ENCODE measurements at regions not wholly inside any gene's neighbourhood (a gene's known extent, or its start where the extent isn't known, plus 50 kb on each side); places are given as distances from the start of the nearest gene placed in this dataset.

DNA sequence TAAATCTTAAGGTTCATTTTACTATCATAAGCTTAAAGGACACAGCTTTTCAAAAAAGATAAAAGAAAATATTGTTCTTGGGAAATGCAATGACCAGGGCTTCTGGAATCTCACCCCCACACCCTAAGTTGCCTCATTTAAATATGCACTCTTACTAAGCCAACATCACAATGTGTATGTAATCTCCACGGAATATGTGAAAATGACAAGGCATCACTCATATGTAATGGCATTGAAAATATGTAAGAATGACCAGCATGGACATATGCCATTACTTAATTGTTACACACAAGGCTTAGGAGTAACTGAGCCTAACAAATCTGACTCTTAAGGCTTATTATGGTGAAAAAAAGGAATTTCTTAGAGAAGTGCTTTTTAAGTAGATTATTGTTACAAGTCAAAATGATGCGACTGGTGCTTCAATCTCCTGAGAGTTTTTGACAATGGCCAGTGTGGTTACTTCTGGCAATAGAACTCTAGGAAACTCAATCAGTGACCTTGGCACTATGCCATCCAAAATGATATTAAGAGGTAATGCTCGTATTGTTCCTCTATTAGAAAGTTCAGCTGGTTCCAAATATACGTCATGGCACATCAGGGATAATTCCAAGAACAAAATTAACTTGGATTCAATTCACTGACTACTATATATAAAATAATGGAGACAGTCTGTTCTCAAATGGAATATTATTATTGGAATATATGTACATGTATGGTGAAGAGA lies 290.0 kb upstream of the PLSCR5 start:
- Histone ChIP-seq H3K36me3 (ENCODE audit: control insufficient read depth in 1 of 2, insufficient read depth in 2 of 2, low read length in 1 of 2) (no peaks in the 10 kb centered on the region), H3K9me3 (ENCODE audit: control insufficient read depth, low read length) (no peaks in the 10 kb centered on the region), H3K4me1 (ENCODE audit: control insufficient read depth in 1 of 2, insufficient read depth in 2 of 2, low read length in 2 of 2) (no peaks in the 10 kb centered on the region), H3K27ac (ENCODE audit: low read depth in 1 of 2, low read length in 2 of 2) (no peak overlapping the region), H3K27me3 (ENCODE audit: control insufficient read depth in 1 of 2, insufficient read depth in 2 of 2, low read length in 1 of 2) (no peaks in the 10 kb centered on the region), H3K4me3 (ENCODE audit: low read length in 2 of 2) (no peak overlapping the region)
- ATAC-seq (ENCODE audit: low FRiP score) (no peak), DNase-seq (no peak)
- intact Hi-C loops (cut with DNase I): no loop called here
- WGBS, 2 donors: 42 to 47% methylated on average over 4 of the region's 4 CpGs

DNA sequence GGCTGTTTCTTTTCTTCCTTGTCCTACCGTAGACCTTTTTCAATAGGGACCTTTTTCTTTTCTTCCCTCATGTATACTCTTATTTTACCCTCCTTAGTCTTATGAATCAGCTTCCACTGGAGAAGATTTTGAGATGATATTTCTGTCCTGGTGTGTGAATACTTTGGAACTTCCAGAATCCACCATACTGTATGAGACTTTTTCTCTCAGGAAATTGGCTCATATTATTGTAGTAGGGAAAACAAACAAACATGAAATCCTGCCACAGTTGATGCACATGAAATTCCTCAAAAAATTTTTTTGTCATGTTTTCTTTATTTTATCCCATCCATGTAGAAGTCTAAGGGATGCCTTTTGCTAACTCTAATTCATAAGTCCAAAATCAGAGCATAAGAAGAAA lies 289.3 kb upstream of the PLSCR5 start:
- no peaks in the 10 kb centered on the region for H3K36me3 ChIP-seq (ENCODE audit: control insufficient read depth in 1 of 2, insufficient read depth in 2 of 2, low read length in 1 of 2)
- intact Hi-C loops (cut with DNase I): no loop called here
- ATAC-seq (ENCODE audit: low FRiP score) (no peak), DNase-seq (no peak)
- no peak overlapping the region for H3K27ac ChIP-seq (ENCODE audit: low read depth in 1 of 2, low read length in 2 of 2)
- 61 to 73% methylated on average over 1 of the region's 1 CpG for WGBS, 2 donors
- H3K9me3 ChIP-seq (ENCODE audit: control insufficient read depth, low read length): no peaks in the 10 kb centered on the region
- no peaks in the 10 kb centered on the region for H3K4me1 ChIP-seq (ENCODE audit: control insufficient read depth in 1 of 2, insufficient read depth in 2 of 2, low read length in 2 of 2)
- H3K27me3 ChIP-seq (ENCODE audit: control insufficient read depth in 1 of 2, insufficient read depth in 2 of 2, low read length in 1 of 2): no peaks in the 10 kb centered on the region
- no peak overlapping the region for H3K4me3 ChIP-seq (ENCODE audit: low read length in 2 of 2)

DNA sequence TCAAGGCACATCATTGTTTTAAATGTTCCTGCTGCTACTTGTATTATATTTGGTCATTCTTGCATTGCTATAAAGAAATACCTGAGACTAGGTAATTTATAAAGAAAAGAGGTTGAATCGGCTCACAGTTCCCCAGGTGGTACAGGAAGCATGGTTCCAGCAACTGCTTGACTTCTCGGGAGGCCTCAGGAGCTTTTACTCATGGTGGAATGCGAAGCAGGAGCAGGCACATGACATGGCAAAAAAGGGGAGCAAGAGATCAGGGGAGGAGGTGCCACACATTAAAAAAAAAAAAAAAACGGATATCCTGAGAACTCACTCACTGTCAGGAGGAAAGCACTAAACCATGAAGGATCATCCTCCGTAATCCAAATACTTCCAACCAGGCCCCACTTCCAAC lies 286.9 kb upstream of the PLSCR5 start:
- Histone ChIP-seq H3K9me3 (ENCODE audit: control insufficient read depth, low read length) (no peaks in the 10 kb centered on the region), H3K27me3 (ENCODE audit: control insufficient read depth in 1 of 2, insufficient read depth in 2 of 2, low read length in 1 of 2) (no peaks in the 10 kb centered on the region), H3K27ac (ENCODE audit: low read depth in 1 of 2, low read length in 2 of 2) (no peak overlapping the region), H3K36me3 (ENCODE audit: control insufficient read depth in 1 of 2, insufficient read depth in 2 of 2, low read length in 1 of 2) (no peaks in the 10 kb centered on the region), H3K4me1 (ENCODE audit: control insufficient read depth in 1 of 2, insufficient read depth in 2 of 2, low read length in 2 of 2) (no peaks in the 10 kb centered on the region), H3K4me3 (ENCODE audit: low read length in 2 of 2) (no peak overlapping the region)
- WGBS, 2 donors: 72 to 81% methylated on average over 5 of the region's 5 CpGs
- DNase-seq (no peak), ATAC-seq (ENCODE audit: low FRiP score) (no peak)
- intact Hi-C loops (cut with DNase I): no loop called here

DNA sequence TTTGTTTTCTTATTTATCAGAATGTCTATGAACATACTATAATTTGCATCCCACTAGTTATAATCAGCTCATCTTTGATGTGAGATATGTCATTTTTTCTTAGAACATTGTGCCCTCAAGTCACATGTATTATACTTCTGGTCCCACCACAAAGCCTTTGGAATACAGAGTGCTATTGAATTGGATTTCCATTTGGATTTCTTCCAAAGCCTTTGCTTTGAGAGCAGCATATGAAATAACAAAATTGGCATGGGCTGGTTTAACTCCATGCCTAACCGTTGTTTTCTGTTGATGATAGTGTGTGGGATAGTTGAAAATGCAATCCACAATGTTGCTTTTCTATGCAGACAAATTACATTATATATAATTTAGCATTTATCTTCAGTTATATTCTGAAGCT lies 284.5 kb upstream of the PLSCR5 start:
- intact Hi-C loops (cut with DNase I): no loop called here
- Histone ChIP-seq H3K9me3 (ENCODE audit: control insufficient read depth, low read length) (no peaks in the 10 kb centered on the region), H3K27me3 (ENCODE audit: control insufficient read depth in 1 of 2, insufficient read depth in 2 of 2, low read length in 1 of 2) (no peaks in the 10 kb centered on the region), H3K27ac (ENCODE audit: low read depth in 1 of 2, low read length in 2 of 2) (no peak overlapping the region), H3K36me3 (ENCODE audit: control insufficient read depth in 1 of 2, insufficient read depth in 2 of 2, low read length in 1 of 2) (no peaks in the 10 kb centered on the region), H3K4me3 (ENCODE audit: low read length in 2 of 2) (no peak overlapping the region), H3K4me1 (ENCODE audit: control insufficient read depth in 1 of 2, insufficient read depth in 2 of 2, low read length in 2 of 2) (no peaks in the 10 kb centered on the region)
- no peak for DNase-seq
- WGBS, 2 donors: 43 to 44% methylated on average over 1 of the region's 1 CpG
- no peak for ATAC-seq (ENCODE audit: low FRiP score)

DNA sequence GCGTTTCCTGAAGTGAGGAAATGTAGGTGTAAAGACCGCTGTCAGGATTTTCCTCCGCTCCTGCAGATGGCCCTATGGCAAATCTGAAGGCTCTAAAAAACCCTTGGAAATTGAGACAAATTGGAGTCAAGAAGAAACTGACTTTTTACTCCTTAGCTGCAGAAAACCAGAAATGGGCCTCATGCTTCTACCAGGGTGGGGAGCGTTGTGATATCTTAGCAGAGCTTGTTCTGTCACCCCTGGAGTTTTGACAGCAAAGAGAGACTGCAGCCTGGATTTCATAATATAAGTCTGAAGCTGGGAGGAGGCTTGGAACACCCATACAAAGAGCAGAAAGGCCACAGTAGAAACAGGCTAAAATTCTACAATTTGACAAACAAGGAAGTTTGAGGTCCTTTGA lies 283.0 kb upstream of the PLSCR5 start:
- 92 to 94% methylated on average over 4 of the region's 4 CpGs for WGBS, 2 donors
- Histone ChIP-seq H3K27ac (ENCODE audit: low read depth in 1 of 2, low read length in 2 of 2) (no peak overlapping the region), H3K4me1 (ENCODE audit: control insufficient read depth in 1 of 2, insufficient read depth in 2 of 2, low read length in 2 of 2) (no peaks in the 10 kb centered on the region), H3K4me3 (ENCODE audit: low read length in 2 of 2) (no peak overlapping the region), H3K36me3 (ENCODE audit: control insufficient read depth in 1 of 2, insufficient read depth in 2 of 2, low read length in 1 of 2) (no peaks in the 10 kb centered on the region), H3K9me3 (ENCODE audit: control insufficient read depth, low read length) (no peaks in the 10 kb centered on the region), H3K27me3 (ENCODE audit: control insufficient read depth in 1 of 2, insufficient read depth in 2 of 2, low read length in 1 of 2) (no peaks in the 10 kb centered on the region)
- intact Hi-C loops (cut with DNase I): no loop called here
- DNase-seq: no peak
- ATAC-seq (ENCODE audit: low FRiP score): no peak

DNA sequence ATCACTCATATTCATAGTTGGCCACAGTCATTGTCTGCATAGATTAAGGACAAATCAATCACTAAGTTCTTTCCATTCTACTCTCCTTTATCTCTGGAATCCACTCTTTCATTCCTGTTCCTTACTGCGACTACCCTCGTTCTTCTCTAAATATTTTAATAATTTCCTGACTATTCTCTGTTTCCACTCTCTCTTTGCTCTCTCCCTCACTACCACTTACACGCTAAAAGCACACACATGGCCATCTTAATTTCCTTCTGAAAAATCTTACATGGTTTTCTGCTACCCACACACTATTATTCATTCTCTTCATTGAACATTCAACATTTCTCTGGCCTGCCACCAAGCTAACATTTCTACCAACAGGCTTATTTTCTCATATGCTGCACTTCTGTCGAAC lies 279.6 kb upstream of the PLSCR5 start:
- no peak for DNase-seq
- WGBS, 2 donors: 16 to 24% methylated on average over 4 of the region's 4 CpGs
- Histone ChIP-seq H3K4me3 (ENCODE audit: low read length in 2 of 2) (no peak overlapping the region), H3K27ac (ENCODE audit: low read depth in 1 of 2, low read length in 2 of 2) (no peak overlapping the region), H3K36me3 (ENCODE audit: control insufficient read depth in 1 of 2, insufficient read depth in 2 of 2, low read length in 1 of 2) (no peaks in the 10 kb centered on the region), H3K27me3 (ENCODE audit: control insufficient read depth in 1 of 2, insufficient read depth in 2 of 2, low read length in 1 of 2) (no peaks in the 10 kb centered on the region), H3K4me1 (ENCODE audit: control insufficient read depth in 1 of 2, insufficient read depth in 2 of 2, low read length in 2 of 2) (no peaks in the 10 kb centered on the region), H3K9me3 (ENCODE audit: control insufficient read depth, low read length) (no peaks in the 10 kb centered on the region)
- intact Hi-C loops (cut with DNase I): no loop called here
- ATAC-seq (ENCODE audit: low FRiP score): no peak

DNA sequence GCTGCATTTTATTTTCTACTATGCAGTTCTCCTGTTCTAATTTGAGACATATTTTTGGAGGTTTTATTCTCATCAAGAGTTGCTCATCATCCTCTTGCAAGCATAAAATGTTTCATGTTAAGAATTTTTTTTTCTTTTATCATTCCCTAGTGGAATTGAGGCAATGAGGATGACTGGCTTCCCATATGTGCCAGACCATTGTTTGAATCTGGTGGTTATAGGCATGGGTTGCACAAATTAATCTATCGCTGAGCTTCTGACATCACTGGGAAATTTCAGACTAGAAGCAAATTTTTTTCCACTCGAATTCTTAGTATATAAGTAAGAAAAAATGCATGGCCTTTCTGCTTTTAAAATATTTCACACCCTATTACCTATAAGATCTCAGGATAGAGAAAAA lies 279.1 kb upstream of the PLSCR5 start:
- ATAC-seq (ENCODE audit: low FRiP score): no peak

DNA sequence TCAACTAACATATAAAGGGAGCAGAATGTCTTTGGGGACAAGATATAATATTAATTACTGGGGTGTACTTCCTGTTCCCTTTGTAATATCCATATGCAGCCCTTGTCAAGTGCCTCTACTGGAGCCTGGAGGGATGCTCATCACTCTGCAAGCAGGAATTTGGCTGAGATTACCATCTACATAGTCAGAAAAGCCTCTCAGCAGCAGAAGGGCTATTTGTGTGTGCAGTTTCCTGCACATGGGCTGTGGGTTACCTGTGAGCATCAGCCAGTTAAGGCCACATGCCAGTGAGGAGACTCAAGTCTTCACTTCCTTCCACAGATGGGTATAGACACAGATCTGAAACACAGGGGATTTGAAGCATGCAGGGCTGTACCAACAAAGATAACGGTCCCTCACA lies 278.1 kb upstream of the PLSCR5 start:
- 36 to 43% methylated on average over 1 of the region's 1 CpG for WGBS, 2 donors
- DNase-seq: no peak
- intact Hi-C loops (cut with DNase I): no loop called here
- ATAC-seq (ENCODE audit: low FRiP score): no peak
- no peaks in the 10 kb centered on the region for H3K27me3 ChIP-seq (ENCODE audit: control insufficient read depth in 1 of 2, insufficient read depth in 2 of 2, low read length in 1 of 2)
- no peaks in the 10 kb centered on the region for H3K9me3 ChIP-seq (ENCODE audit: control insufficient read depth, low read length)
- H3K4me3 ChIP-seq (ENCODE audit: low read length in 2 of 2): no peak overlapping the region
- H3K27ac ChIP-seq (ENCODE audit: low read depth in 1 of 2, low read length in 2 of 2): no peak overlapping the region
- no peaks in the 10 kb centered on the region for H3K36me3 ChIP-seq (ENCODE audit: control insufficient read depth in 1 of 2, insufficient read depth in 2 of 2, low read length in 1 of 2)
- no peaks in the 10 kb centered on the region for H3K4me1 ChIP-seq (ENCODE audit: control insufficient read depth in 1 of 2, insufficient read depth in 2 of 2, low read length in 2 of 2)

More for the DNA sequence above, 279.1 kb upstream of the PLSCR5 start:
- no peaks in the 10 kb centered on the region for H3K36me3 ChIP-seq (ENCODE audit: control insufficient read depth in 1 of 2, insufficient read depth in 2 of 2, low read length in 1 of 2)
- 66 to 76% methylated on average over 2 of the region's 2 CpGs for WGBS, 2 donors
- H3K4me1 ChIP-seq (ENCODE audit: control insufficient read depth in 1 of 2, insufficient read depth in 2 of 2, low read length in 2 of 2): no peaks in the 10 kb centered on the region
- H3K9me3 ChIP-seq (ENCODE audit: control insufficient read depth, low read length): no peaks in the 10 kb centered on the region
- intact Hi-C loops (cut with DNase I): no loop called here
- no peak for DNase-seq
- H3K4me3 ChIP-seq (ENCODE audit: low read length in 2 of 2): no peak overlapping the region
- no peaks in the 10 kb centered on the region for H3K27me3 ChIP-seq (ENCODE audit: control insufficient read depth in 1 of 2, insufficient read depth in 2 of 2, low read length in 1 of 2)
- H3K27ac ChIP-seq (ENCODE audit: low read depth in 1 of 2, low read length in 2 of 2): no peak overlapping the region

DNA sequence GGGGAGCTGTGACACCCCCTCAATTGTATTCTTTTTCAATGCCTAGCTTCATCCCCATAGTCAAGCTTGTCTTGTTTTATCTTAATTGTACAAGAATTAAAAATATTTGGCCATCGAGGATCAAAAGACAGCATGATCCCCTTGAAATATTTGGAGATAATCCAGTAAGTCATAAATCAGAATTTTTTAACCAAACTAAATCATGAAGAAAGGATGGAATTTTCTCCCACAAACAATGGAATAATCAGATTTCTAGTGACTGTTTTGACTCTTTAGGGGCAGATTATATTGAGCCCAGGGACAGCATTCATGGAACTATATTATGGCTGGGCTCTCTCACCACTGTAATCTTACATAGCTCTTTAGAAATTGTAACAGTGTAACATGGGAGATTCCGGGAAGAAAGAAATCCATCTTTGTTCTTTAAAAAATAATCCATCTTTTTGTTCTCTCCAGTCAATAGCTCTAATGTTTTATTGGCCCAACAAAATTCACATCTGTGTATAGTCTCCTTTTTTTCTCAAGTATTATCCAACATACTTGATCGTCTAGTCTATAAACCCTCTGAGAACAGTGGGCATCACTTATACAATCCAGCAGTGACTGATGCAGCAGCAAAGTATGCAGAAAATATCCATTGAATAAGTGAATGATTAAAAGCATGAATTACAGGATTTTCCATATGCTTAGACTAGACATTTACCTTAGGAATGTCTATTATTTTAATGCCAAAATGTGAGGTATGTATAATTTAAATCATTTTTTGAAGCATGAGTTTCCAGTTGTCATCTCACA lies 277.0 kb upstream of the PLSCR5 start:
- no peaks in the 10 kb centered on the region for H3K27me3 ChIP-seq (ENCODE audit: control insufficient read depth in 1 of 2, insufficient read depth in 2 of 2, low read length in 1 of 2)
- 31 to 45% methylated on average over 3 of the region's 3 CpGs for WGBS, 2 donors
- DNase-seq (no peak), ATAC-seq (ENCODE audit: low FRiP score) (no peak)
- H3K4me1 ChIP-seq (ENCODE audit: control insufficient read depth in 1 of 2, insufficient read depth in 2 of 2, low read length in 2 of 2): no peaks in the 10 kb centered on the region
- H3K4me3 ChIP-seq (ENCODE audit: low read length in 2 of 2): no peak overlapping the region
- intact Hi-C loops (cut with DNase I): no loop called here
- H3K27ac ChIP-seq (ENCODE audit: low read depth in 1 of 2, low read length in 2 of 2): no peak overlapping the region
- no peaks in the 10 kb centered on the region for H3K9me3 ChIP-seq (ENCODE audit: control insufficient read depth, low read length)
- H3K36me3 ChIP-seq (ENCODE audit: control insufficient read depth in 1 of 2, insufficient read depth in 2 of 2, low read length in 1 of 2): no peaks in the 10 kb centered on the region

Measured in aorta (tissue), 5 donors.